ENCODE measurements at regions not wholly inside any gene's neighbourhood (a gene's known extent, or its start where the extent isn't known, plus 50 kb on each side); places are given as distances from the start of the nearest gene placed in this dataset.

- H3K4me1 Mint-ChIP-seq (ENCODE audit: unreplicated experiment): no peaks in the 10 kb centered on the region
- no peak overlapping the region for H3K4me3 Mint-ChIP-seq (ENCODE audit: unreplicated experiment)
- DNase-seq (ENCODE audit: low spot score): no peak
- peaks cover 13% of the 10 kb centered on the region for H3K36me3 Mint-ChIP-seq (ENCODE audit: low read depth, unreplicated experiment)
- no peak for TF ChIP-seq CTCF (IDR thresholded peaks at IDR 0.05; ENCODE audit: unreplicated experiment)
- peaks cover 5% of the 10 kb centered on the region for H3K27me3 Mint-ChIP-seq (ENCODE audit: unreplicated experiment)
- H3K27ac Mint-ChIP-seq (ENCODE audit: unreplicated experiment): no peak overlapping the region
- no peaks in the 10 kb centered on the region for H3K9me3 Mint-ChIP-seq (ENCODE audit: unreplicated experiment)
Observed at GRCh38 chr2:217288472-217289063, 428.7 kb upstream of the TNP1 start.

DNA sequence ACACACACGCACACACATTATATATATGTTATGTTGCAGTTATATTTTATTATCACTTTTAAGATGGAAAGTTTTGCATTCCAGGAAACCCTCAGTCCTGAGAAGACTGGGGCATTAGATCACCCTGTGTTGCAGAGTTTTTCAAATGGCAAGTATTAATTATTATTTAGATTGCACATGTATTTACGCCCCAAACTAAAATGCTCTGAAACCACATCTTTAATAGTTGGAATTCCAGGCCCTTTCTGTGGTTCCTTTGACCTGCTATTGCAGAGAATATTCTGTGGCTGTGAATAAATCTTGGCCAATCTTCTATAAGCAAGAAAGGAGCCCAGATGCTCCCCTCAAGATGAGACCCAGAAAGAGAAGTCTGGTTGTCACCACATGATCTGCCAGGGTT is 427.0 kb upstream of the TNP1 start:
- Mint-ChIP-seq H3K4me1 (ENCODE audit: unreplicated experiment) (no peaks in the 10 kb centered on the region), H3K27me3 (ENCODE audit: unreplicated experiment) (peaks cover 5% of the 10 kb centered on the region), H3K4me3 (ENCODE audit: unreplicated experiment) (no peak overlapping the region), H3K9me3 (ENCODE audit: unreplicated experiment) (no peaks in the 10 kb centered on the region), H3K27ac (ENCODE audit: unreplicated experiment) (no peak overlapping the region), H3K36me3 (ENCODE audit: low read depth, unreplicated experiment) (peaks cover 13% of the 10 kb centered on the region)
- no peak for TF ChIP-seq CTCF (IDR thresholded peaks at IDR 0.05; ENCODE audit: unreplicated experiment)
- no peak for DNase-seq (ENCODE audit: low spot score)

DNA sequence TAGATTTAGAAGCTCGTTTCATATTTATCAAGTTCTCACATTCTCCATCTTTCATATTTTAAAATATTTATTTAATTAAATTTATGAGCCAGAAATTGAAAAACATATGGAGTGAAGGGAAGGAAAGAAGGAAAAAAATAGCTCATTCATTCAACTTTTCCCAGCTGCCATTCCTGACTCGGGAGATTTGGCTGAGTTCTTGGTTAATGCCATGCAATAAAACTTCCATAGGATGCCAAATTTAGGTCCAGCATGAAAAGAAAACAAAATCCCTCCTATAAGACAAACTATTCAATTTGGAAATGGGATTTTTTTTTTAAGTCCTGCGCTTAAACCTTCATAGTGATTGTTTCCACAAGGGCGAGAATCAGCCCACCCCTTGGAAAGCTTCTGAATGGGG is 426.1 kb upstream of the TNP1 start:
- Mint-ChIP-seq H3K27me3 (ENCODE audit: unreplicated experiment) (peaks cover 5% of the 10 kb centered on the region), H3K36me3 (ENCODE audit: low read depth, unreplicated experiment) (peaks cover 9% of the 10 kb centered on the region), H3K4me3 (ENCODE audit: unreplicated experiment) (no peak overlapping the region), H3K4me1 (ENCODE audit: unreplicated experiment) (no peaks in the 10 kb centered on the region), H3K27ac (ENCODE audit: unreplicated experiment) (no peak overlapping the region), H3K9me3 (ENCODE audit: unreplicated experiment) (no peaks in the 10 kb centered on the region)
- no peak for DNase-seq (ENCODE audit: low spot score)
- no peak for TF ChIP-seq CTCF (IDR thresholded peaks at IDR 0.05; ENCODE audit: unreplicated experiment)

- Mint-ChIP-seq H3K4me3 (ENCODE audit: unreplicated experiment) (no peak overlapping the region), H3K36me3 (ENCODE audit: low read depth, unreplicated experiment) (peaks cover 7% of the 10 kb centered on the region), H3K4me1 (ENCODE audit: unreplicated experiment) (no peaks in the 10 kb centered on the region), H3K27ac (ENCODE audit: unreplicated experiment) (no peak overlapping the region), H3K9me3 (ENCODE audit: unreplicated experiment) (no peaks in the 10 kb centered on the region), H3K27me3 (ENCODE audit: unreplicated experiment) (peaks cover 3% of the 10 kb centered on the region)
- no peak for TF ChIP-seq CTCF (IDR thresholded peaks at IDR 0.05; ENCODE audit: unreplicated experiment)
- DNase-seq (ENCODE audit: low spot score): no peak
Observed at GRCh38 chr2:217283460-217283859, 423.6 kb upstream of the TNP1 start.

GRCh38 chr2:217282531-217282930 is 422.7 kb upstream of the TNP1 start:
- no peak for TF ChIP-seq CTCF (IDR thresholded peaks at IDR 0.05; ENCODE audit: unreplicated experiment)
- Mint-ChIP-seq H3K9me3 (ENCODE audit: unreplicated experiment) (no peaks in the 10 kb centered on the region), H3K27me3 (ENCODE audit: unreplicated experiment) (no peaks in the 10 kb centered on the region), H3K27ac (ENCODE audit: unreplicated experiment) (no peak overlapping the region), H3K4me3 (ENCODE audit: unreplicated experiment) (no peak overlapping the region), H3K36me3 (ENCODE audit: low read depth, unreplicated experiment) (peaks cover 3% of the 10 kb centered on the region), H3K4me1 (ENCODE audit: unreplicated experiment) (no peaks in the 10 kb centered on the region)
- DNase-seq (ENCODE audit: low spot score): no peak
